ENCODE measurements at regions not wholly inside any gene's neighbourhood (a gene's known extent, or its start where the extent isn't known, plus 50 kb on each side); places are given as distances from the start of the nearest gene placed in this dataset.

- no peak for TF ChIP-seq CTCF (conservative IDR thresholded peaks at IDR 0.05; ENCODE audit: low read depth, low read length)
- TF ChIP-seq EZH2 (IDR thresholded peaks at IDR 0.05; ENCODE audit: borderline replicate concordance, low read depth, low read length, poor library complexity, severe bottlenecking), result no peak
Measured at GRCh38 chr2:200064879-200065278, 109.5 kb downstream of the MAIP1 start.

Measured in A673 (cell line).